Panc1 (cell line): ENCODE measurements at regions not wholly inside any gene's neighbourhood (a gene's known extent, or its start where the extent isn't known, plus 50 kb on each side); places are given as distances from the start of the nearest gene placed in this dataset.

Source experiments
- ATAC-seq: fragments of 200-7000 bp; cut with Tn5 transposase; 2 replicates; pipeline ENCODE4 v1.9.1; 2020; ENCODE audit warnings: mild to moderate bottlenecking, moderate library complexity
- BruUV-seq: library from RNA; stranded (reverse); fragments of 400-500 nt; replicated peaks from 2 replicates; lab custom pipeline; 2021; lab: Mats Ljungman, UMichigan
- CTCF ChIA-PET: fragments of 300-600 bp; sonication (Branson Sonifier 250); formaldehyde crosslinking; loops from one replicate; lab custom pipeline; 2022; ENCODE audit warnings: antibody characterized with exemption; lab: Charles Lee
- POLR2A ChIA-PET: fragments of 300-600 bp; sonication (Branson Sonifier 250); formaldehyde crosslinking; loops from one replicate; lab custom pipeline; 2022; ENCODE audit warnings: antibody characterized with exemption; lab: Charles Lee
- DNase-seq: peaks from one replicate; pipeline ENCODE4 v3.0.0-alpha.2; 2010; ENCODE audit warnings: low read depth, low spot score
- H3K27ac ChIP-seq: 2 replicates; pipeline ENCODE4 v1.5.1; 2011; ENCODE audit warnings: mild to moderate bottlenecking, low read length, inconsistent platforms
- H3K27me3 ChIP-seq: fragments of 200-500 bp; sonication (Bioruptor generic); 2 replicates; pipeline ENCODE4 v1.6.0; 2014; ENCODE audit warnings: low read length, inconsistent platforms; ENCODE audit not compliant: control insufficient read depth, insufficient read depth
- H3K36me3 ChIP-seq: fragments of 200-500 bp; sonication (Bioruptor generic); 2 replicates; pipeline ENCODE4 v1.5.1; 2014; ENCODE audit warnings: inconsistent platforms, mild to moderate bottlenecking, low read length, moderate library complexity; ENCODE audit not compliant: control insufficient read depth, insufficient read depth
- H3K4me1 ChIP-seq: 2 replicates; pipeline ENCODE4 v1.5.1; 2011; ENCODE audit warnings: inconsistent platforms, mild to moderate bottlenecking, low read length, moderate library complexity; ENCODE audit not compliant: control insufficient read depth, insufficient read depth
- H3K4me3 ChIP-seq, 2 experiments: 2 replicates each; pipeline ENCODE4 v1.5.1; 2011 to 2012; ENCODE audit warnings: low read depth in 2 of 2, low read length in 2 of 2, mild to moderate bottlenecking in 2 of 2, inconsistent platforms in 1 of 2, moderate library complexity in 1 of 2
- H3K9me3 ChIP-seq: fragments of 200-500 bp; sonication (Bioruptor generic); 2 replicates; pipeline ENCODE4 v1.5.1; 2014; ENCODE audit warnings: low read depth, mild to moderate bottlenecking, inconsistent platforms, low read length, moderate library complexity; ENCODE audit not compliant: control insufficient read depth, insufficient read depth
- CTCF ChIP-seq: fragments of 450-650 bp; IDR thresholded peaks from 2 replicates; pipeline ENCODE4 v1.5.1; 2017; ENCODE audit warnings: mild to moderate bottlenecking
- POLR2AphosphoS5 ChIP-seq: IDR thresholded peaks from 2 replicates; pipeline ENCODE4 v1.6.1; 2012; ENCODE audit warnings: mild to moderate bottlenecking, low read depth, low read length, moderate library complexity
- SIN3A ChIP-seq: IDR thresholded peaks from 2 replicates; pipeline ENCODE4 v1.6.1; 2012; ENCODE audit warnings: low read depth, mild to moderate bottlenecking, low read length, moderate library complexity, borderline replicate concordance; ENCODE audit not compliant: insufficient read depth
- TCF7L2 ChIP-seq: IDR thresholded peaks from 2 replicates; pipeline ENCODE4 v1.6.1; 2011; ENCODE audit warnings: mild to moderate bottlenecking, low read depth, low read length, inconsistent platforms
- in situ Hi-C: cut with HindIII; loops from 2 replicates; pipeline ENCODE4 v1.10.0; 2016; ENCODE audit warnings: low sequenced_read_pairs, low pct_unique_long_range_greater_than_20kb
- intact Hi-C: fragments of 100-400 bp; cut with micrococcal nuclease; formaldehyde crosslinking; loops from one replicate; pipeline ENCODE4 v1.10.0; 2022; ENCODE audit not compliant: unreplicated experiment
- TF ChIP-seq, protein P1 (sequence below), 2 experiments: IDR thresholded peaks; 2 replicates each; pipeline ENCODE4 v1.6.1; 2011 to 2012; ENCODE audit warnings: low read depth in 2 of 2, control low read depth in 1 of 2, low read length in 1 of 2, mild to moderate bottlenecking in 1 of 2, moderate library complexity in 1 of 2; ENCODE audit not compliant: insufficient read depth in 1 of 2

- POLR2A ChIA-PET, result no interaction called here
- no peaks in the 10 kb centered on the region for H3K4me1 ChIP-seq
- TF ChIP-seq CTCF, result no peak
- TF ChIP-seq POLR2AphosphoS5, result no peak
- TF ChIP-seq SIN3A, result no peak
- no peaks in the 10 kb centered on the region for H3K27me3 ChIP-seq
- CTCF ChIA-PET, result interaction anchor here (0.6 kb wide), 1 partner anchor 1031 kb away, joined by 3 read pairs; no protein-coding TSS in a partner anchor
- BruUV-seq, result no TSS peak
- no peak overlapping the region for H3K27ac ChIP-seq
- no peak for DNase-seq
- H3K36me3 ChIP-seq, result no peaks in the 10 kb centered on the region
- no peaks in the 10 kb centered on the region for H3K9me3 ChIP-seq
- intact Hi-C loops, result no loop called here
- in situ Hi-C loops, result no loop called here
- no peak for ATAC-seq
- H3K4me3 ChIP-seq, result no peak overlapping the region
These were observed 905.0 kb upstream of the RBFOX1 start for GRCh38 chr16:6427621-6428020.

DNA sequence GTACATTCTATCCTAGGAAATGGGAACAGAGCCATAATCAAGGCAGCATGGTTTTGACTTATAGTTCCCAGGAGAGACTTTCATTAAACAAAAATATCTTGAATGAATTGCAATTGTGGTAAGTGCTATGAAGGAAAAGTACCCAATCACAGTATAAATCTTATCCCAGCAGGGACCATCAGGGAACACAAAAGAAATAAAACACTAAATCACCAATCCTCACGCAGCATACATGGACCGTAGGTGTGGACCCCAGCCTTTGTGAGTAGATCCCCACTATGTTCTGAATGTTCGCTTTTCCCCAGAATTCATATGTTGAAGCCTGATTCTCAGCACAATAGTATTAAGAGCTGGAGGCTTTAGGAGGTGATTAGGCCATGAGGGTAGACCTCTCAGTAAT lies 925.0 kb upstream of the RBFOX1 start:
- BruUV-seq, result no TSS peak
- TF ChIP-seq, protein P1, sequence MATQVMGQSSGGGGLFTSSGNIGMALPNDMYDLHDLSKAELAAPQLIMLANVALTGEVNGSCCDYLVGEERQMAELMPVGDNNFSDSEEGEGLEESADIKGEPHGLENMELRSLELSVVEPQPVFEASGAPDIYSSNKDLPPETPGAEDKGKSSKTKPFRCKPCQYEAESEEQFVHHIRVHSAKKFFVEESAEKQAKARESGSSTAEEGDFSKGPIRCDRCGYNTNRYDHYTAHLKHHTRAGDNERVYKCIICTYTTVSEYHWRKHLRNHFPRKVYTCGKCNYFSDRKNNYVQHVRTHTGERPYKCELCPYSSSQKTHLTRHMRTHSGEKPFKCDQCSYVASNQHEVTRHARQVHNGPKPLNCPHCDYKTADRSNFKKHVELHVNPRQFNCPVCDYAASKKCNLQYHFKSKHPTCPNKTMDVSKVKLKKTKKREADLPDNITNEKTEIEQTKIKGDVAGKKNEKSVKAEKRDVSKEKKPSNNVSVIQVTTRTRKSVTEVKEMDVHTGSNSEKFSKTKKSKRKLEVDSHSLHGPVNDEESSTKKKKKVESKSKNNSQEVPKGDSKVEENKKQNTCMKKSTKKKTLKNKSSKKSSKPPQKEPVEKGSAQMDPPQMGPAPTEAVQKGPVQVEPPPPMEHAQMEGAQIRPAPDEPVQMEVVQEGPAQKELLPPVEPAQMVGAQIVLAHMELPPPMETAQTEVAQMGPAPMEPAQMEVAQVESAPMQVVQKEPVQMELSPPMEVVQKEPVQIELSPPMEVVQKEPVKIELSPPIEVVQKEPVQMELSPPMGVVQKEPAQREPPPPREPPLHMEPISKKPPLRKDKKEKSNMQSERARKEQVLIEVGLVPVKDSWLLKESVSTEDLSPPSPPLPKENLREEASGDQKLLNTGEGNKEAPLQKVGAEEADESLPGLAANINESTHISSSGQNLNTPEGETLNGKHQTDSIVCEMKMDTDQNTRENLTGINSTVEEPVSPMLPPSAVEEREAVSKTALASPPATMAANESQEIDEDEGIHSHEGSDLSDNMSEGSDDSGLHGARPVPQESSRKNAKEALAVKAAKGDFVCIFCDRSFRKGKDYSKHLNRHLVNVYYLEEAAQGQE (IDR thresholded peaks at IDR 0.05; ENCODE audit: insufficient read depth in 1 of 2, low read depth in 2 of 2, low read length in 1 of 2), result no peak
- no peak for TF ChIP-seq POLR2AphosphoS5
- TF ChIP-seq TCF7L2, result no peak
- no peak for TF ChIP-seq CTCF
- TF ChIP-seq SIN3A, result no peak
- intact Hi-C loops (no loop called here), in situ Hi-C loops (no loop called here)
- H3K27ac ChIP-seq, result no peak overlapping the region
- H3K27me3 ChIP-seq, result no peaks in the 10 kb centered on the region
- H3K4me1 ChIP-seq, result no peaks in the 10 kb centered on the region
- ATAC-seq (no peak), DNase-seq (no peak)
- POLR2A ChIA-PET, result no interaction called here
- CTCF ChIA-PET, result no interaction called here
- no peak overlapping the region for H3K4me3 ChIP-seq
- no peaks in the 10 kb centered on the region for H3K36me3 ChIP-seq
- H3K9me3 ChIP-seq, result no peaks in the 10 kb centered on the region
